HEK293 (cell line): ENCODE measurements at regions not wholly inside any gene's neighbourhood (a gene's known extent, or its start where the extent isn't known, plus 50 kb on each side); places are given as distances from the start of the nearest gene placed in this dataset.

Experiments
- CTCF ChIA-PET: fragments of 350-600 bp; formaldehyde crosslinking; extraction: SDS; loops from one replicate; lab custom pipeline; 2021; ENCODE audit warnings: antibody characterized with exemption; lab: Yijun Ruan, JAX
- POLR2A ChIA-PET: fragments of 300-600 bp; formaldehyde crosslinking; extraction: SDS; loops from one replicate; lab custom pipeline; 2020; ENCODE audit warnings: antibody characterized with exemption, inconsistent platforms; lab: Yijun Ruan, JAX
- H3K27ac ChIP-seq: fragments of 200-500 bp; sonication (Bioruptor generic); 2 replicates; pipeline ENCODE4 v1.5.1; 2014; ENCODE audit warnings: low read depth, low read length, control low read depth, inconsistent platforms; ENCODE audit errors: extremely low read depth
- H3K36me3 ChIP-seq, 2 experiments: fragments of 200-500 bp in 1 of 2; sonication (Bioruptor generic) in 1 of 2; 1 replicate in 1 of 2; 2 replicates in 1 of 2; pipeline ENCODE4 v1.5.1; 2014 to 2017; ENCODE audit warnings: inconsistent platforms in 2 of 2, low read length in 2 of 2; ENCODE audit not compliant: control insufficient read depth in 2 of 2, insufficient read depth in 1 of 2
- H3K4me1 ChIP-seq: fragments of 200-500 bp; sonication (Bioruptor generic); 2 replicates; pipeline ENCODE4 v1.5.1; 2014; ENCODE audit warnings: mild to moderate bottlenecking, low read length, inconsistent platforms; ENCODE audit not compliant: control insufficient read depth, insufficient read depth
- H3K4me3 ChIP-seq: 2 replicates; pipeline ENCODE4 v1.5.1; 2011; ENCODE audit warnings: low read depth, mild to moderate bottlenecking, control low read depth, low read length, moderate library complexity
- H3K9me3 ChIP-seq: fragments of 200-500 bp; sonication (Bioruptor generic); 2 replicates; pipeline ENCODE4 v1.5.1; 2014; ENCODE audit warnings: low read depth, low read length, inconsistent platforms; ENCODE audit not compliant: control insufficient read depth, insufficient read depth
- HOXA7 ChIP-seq: sonication (generic); formaldehyde crosslinking; IDR thresholded peaks from 2 replicates; pipeline ENCODE4 v1.8.1; 2022; ENCODE audit warnings: missing genetic modification reagents, borderline replicate concordance
- MZF1 ChIP-seq: fragments of 450-650 bp; formaldehyde crosslinking; IDR thresholded peaks from 2 replicates; pipeline ENCODE4 v1.5.1; 2017; ENCODE audit warnings: missing biosample characterization, missing genetic modification characterization, borderline replicate concordance
- SCRT2 ChIP-seq: fragments of 450-650 bp; formaldehyde crosslinking; IDR thresholded peaks from 2 replicates; pipeline ENCODE4 v1.5.1; 2016; ENCODE audit warnings: missing biosample characterization, missing genetic modification characterization
- ZBTB44 ChIP-seq: fragments of 450-650 bp; IDR thresholded peaks from 2 replicates; pipeline ENCODE4 v1.5.1; 2018; ENCODE audit warnings: missing biosample characterization, mild to moderate bottlenecking, missing genetic modification characterization
- ZFP37 ChIP-seq: fragments of 450-650 bp; formaldehyde crosslinking; IDR thresholded peaks from 2 replicates; pipeline ENCODE4 v1.5.1; 2016; ENCODE audit warnings: missing biosample characterization, missing genetic modification characterization
- ZNF112 ChIP-seq: fragments of 450-650 bp; formaldehyde crosslinking; IDR thresholded peaks from 2 replicates; pipeline ENCODE4 v1.5.0; 2017; ENCODE audit warnings: missing biosample characterization, missing genetic modification characterization
- ZNF114 ChIP-seq: fragments of 450-650 bp; formaldehyde crosslinking; IDR thresholded peaks from 2 replicates; pipeline ENCODE4 v1.5.0; 2017; ENCODE audit warnings: missing biosample characterization, missing genetic modification characterization
- ZNF133 ChIP-seq: fragments of 450-650 bp; formaldehyde crosslinking; IDR thresholded peaks from 2 replicates; pipeline ENCODE4 v1.5.1; 2016; ENCODE audit warnings: missing biosample characterization, missing genetic modification characterization
- ZNF146 ChIP-seq: fragments of 450-650 bp; formaldehyde crosslinking; IDR thresholded peaks from 2 replicates; pipeline ENCODE4 v1.5.1; 2016; ENCODE audit warnings: missing biosample characterization, missing genetic modification characterization
- ZNF18 ChIP-seq: fragments of 450-650 bp; formaldehyde crosslinking; IDR thresholded peaks from 2 replicates; pipeline ENCODE4 v1.5.1; 2016; ENCODE audit warnings: missing biosample characterization, missing genetic modification characterization
- ZNF19 ChIP-seq: fragments of 450-650 bp; formaldehyde crosslinking; IDR thresholded peaks from 2 replicates; pipeline ENCODE4; 2016; ENCODE audit warnings: missing biosample characterization, missing genetic modification characterization, low read depth
- ZNF221 ChIP-seq: fragments of 450-650 bp; formaldehyde crosslinking; IDR thresholded peaks from 2 replicates; pipeline ENCODE4 v1.5.1; 2017; ENCODE audit warnings: missing biosample characterization, missing genetic modification characterization, borderline replicate concordance
- ZNF311 ChIP-seq: fragments of 450-650 bp; formaldehyde crosslinking; IDR thresholded peaks from 2 replicates; pipeline ENCODE4 v1.5.1; 2017; ENCODE audit warnings: missing biosample characterization, missing genetic modification characterization, borderline replicate concordance
- ZNF426 ChIP-seq: fragments of 450-650 bp; formaldehyde crosslinking; IDR thresholded peaks from 2 replicates; pipeline ENCODE4 v1.5.1; 2017; ENCODE audit warnings: missing biosample characterization, missing genetic modification characterization, mild to moderate bottlenecking, inconsistent platforms, moderate library complexity
- ZNF501 ChIP-seq: fragments of 450-650 bp; formaldehyde crosslinking; IDR thresholded peaks from 2 replicates; pipeline ENCODE4 v1.5.1; 2016; ENCODE audit warnings: missing biosample characterization, missing genetic modification characterization
- ZNF548 ChIP-seq: fragments of 450-650 bp; formaldehyde crosslinking; IDR thresholded peaks from 2 replicates; pipeline ENCODE4 v1.5.1; 2016; ENCODE audit warnings: missing biosample characterization, missing genetic modification characterization
- ZNF610 ChIP-seq: fragments of 450-650 bp; formaldehyde crosslinking; IDR thresholded peaks from 2 replicates; pipeline ENCODE4 v1.5.1; 2016; ENCODE audit warnings: missing biosample characterization, missing genetic modification characterization, borderline replicate concordance
- ZSCAN16 ChIP-seq: fragments of 450-650 bp; formaldehyde crosslinking; IDR thresholded peaks from 2 replicates; pipeline ENCODE4 v1.5.1; 2016; ENCODE audit warnings: missing biosample characterization, missing genetic modification characterization
- TF ChIP-seq, protein P1 (sequence below): IDR thresholded peaks from 2 replicates; pipeline ENCODE4 v1.6.1; 2011; ENCODE audit warnings: mild to moderate bottlenecking, low read depth, low read length, borderline replicate concordance

- TF ChIP-seq ZNF501 (tag by site-specific recombination) (no peak), ZNF221 (tag by site-specific recombination) (no peak), ZNF114 (tag by site-specific recombination) (no peak), HOXA7 (no peak), ZFP37 (tag by site-specific recombination) (no peak), ZNF19 (tag by site-specific recombination) (no peak), ZNF112 (no peak), ZNF610 (no peak), MZF1 (tag by site-specific recombination) (no peak), ZNF18 (tag by site-specific recombination) (no peak), ZNF311 (no peak), ZSCAN16 (tag by site-specific recombination) (no peak), ZBTB44 (tag by site-specific recombination) (no peak), SCRT2 (no peak)
- TF ChIP-seq, protein P1, sequence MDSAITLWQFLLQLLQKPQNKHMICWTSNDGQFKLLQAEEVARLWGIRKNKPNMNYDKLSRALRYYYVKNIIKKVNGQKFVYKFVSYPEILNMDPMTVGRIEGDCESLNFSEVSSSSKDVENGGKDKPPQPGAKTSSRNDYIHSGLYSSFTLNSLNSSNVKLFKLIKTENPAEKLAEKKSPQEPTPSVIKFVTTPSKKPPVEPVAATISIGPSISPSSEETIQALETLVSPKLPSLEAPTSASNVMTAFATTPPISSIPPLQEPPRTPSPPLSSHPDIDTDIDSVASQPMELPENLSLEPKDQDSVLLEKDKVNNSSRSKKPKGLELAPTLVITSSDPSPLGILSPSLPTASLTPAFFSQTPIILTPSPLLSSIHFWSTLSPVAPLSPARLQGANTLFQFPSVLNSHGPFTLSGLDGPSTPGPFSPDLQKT: no peak
- TF ChIP-seq, all 188 proteins: peak for 0
- ChIA-PET POLR2A (no interaction called here), CTCF (no interaction called here)
- Histone ChIP-seq H3K36me3 (no peaks in the 10 kb centered on the region), H3K4me1 (no peaks in the 10 kb centered on the region), H3K9me3 (no peaks in the 10 kb centered on the region), H3K27ac (no peak overlapping the region), H3K4me3 (no peak overlapping the region)
Measured at GRCh38 chr12:16962889-16963288, 356.9 kb upstream of the LMO3 start.

DNA sequence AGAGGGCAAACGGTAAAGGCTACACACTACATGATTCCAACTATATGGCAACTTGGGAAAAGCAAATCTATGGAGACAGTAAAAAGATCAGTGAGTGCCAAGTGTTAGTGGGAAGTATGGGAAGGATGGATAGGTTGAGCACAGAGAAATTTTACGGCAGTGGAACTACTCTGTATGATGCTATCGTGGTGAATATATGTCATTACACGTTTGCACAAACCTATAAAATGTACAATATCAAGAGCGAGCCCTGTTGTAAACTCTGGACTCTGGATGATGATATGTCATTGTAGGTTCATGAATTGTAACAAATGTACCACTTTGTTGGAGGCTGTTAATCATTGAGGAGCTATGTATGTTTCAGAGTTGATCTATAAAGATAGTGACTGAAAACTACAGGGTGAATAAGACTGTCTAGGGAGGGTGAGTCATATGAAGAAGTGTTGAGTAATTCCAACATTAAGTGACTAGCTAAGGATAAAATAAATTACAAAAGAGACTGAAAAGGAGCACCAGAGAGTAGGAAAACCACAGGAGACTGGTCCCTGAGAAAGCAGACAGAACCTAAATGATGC is 349.2 kb upstream of the LMO3 start:
- no peaks in the 10 kb centered on the region for H3K9me3 ChIP-seq
- no peak for TF ChIP-seq ZNF426 (tag by site-specific recombination)
- TF ChIP-seq ZNF146: no peak
- TF ChIP-seq ZNF133 (tag by site-specific recombination): no peak
- no peak for TF ChIP-seq ZNF18 (tag by site-specific recombination)
- TF ChIP-seq ZNF548 (tag by site-specific recombination): no peak
- no peak overlapping the region for H3K27ac ChIP-seq
- no peak overlapping the region for H3K4me3 ChIP-seq
- no peaks in the 10 kb centered on the region for H3K4me1 ChIP-seq
- H3K36me3 ChIP-seq: no peaks in the 10 kb centered on the region
- ChIA-PET CTCF (no interaction called here), POLR2A (no interaction called here)
